T-helper 2 cell (primary cell): ENCODE measurements at regions not wholly inside any gene's neighbourhood (a gene's known extent, or its start where the extent isn't known, plus 50 kb on each side); places are given as distances from the start of the nearest gene placed in this dataset.
"Not testable (repeated sequence)": the region's sequence is repeated elsewhere in the genome, so short reads cannot be mapped to it uniquely, and the experiment has no call there.

Experiments used
- DNase-seq, 5 experiments: peaks; one replicate each; pipeline versions ENCODE4 v3.0.0 to v3.0.0-alpha.2; 2012 to 2022

- no peak for DNase-seq
Observed at GRCh38 chr5:21024966-21025365, 1037.0 kb upstream of the CDH18 start.

GRCh38 chr5:21013237-21013636 is 1025.2 kb upstream of the CDH18 start:
- DNase-seq, result no peak

GRCh38 chr5:21007781-21008180 is 1019.8 kb upstream of the CDH18 start:
- no peak for DNase-seq

GRCh38 chr5:20988933-20989332 is 1000.9 kb upstream of the CDH18 start:
- not testable (repeated sequence) for DNase-seq

GRCh38 chr5:20985754-20986153 is 997.8 kb upstream of the CDH18 start:
- DNase-seq, result no peak

- no peak for DNase-seq
Observed at GRCh38 chr5:20974426-20974825, 986.4 kb upstream of the CDH18 start.

- no peak for DNase-seq
Observed at GRCh38 chr5:20972419-20972925, 984.5 kb upstream of the CDH18 start.

- DNase-seq, result no peak
Observed at GRCh38 chr5:20959347-20959746, 971.3 kb upstream of the CDH18 start.

GRCh38 chr5:20958641-20959040 is 970.6 kb upstream of the CDH18 start:
- DNase-seq, result no peak

- no peak for DNase-seq
Observed at GRCh38 chr5:20956134-20956533, 968.1 kb upstream of the CDH18 start.

GRCh38 chr5:20949636-20950035 is 961.6 kb upstream of the CDH18 start:
- no peak for DNase-seq

- DNase-seq, result not testable (repeated sequence)
Observed at GRCh38 chr5:20943183-20943971, 955.4 kb upstream of the CDH18 start.

GRCh38 chr5:20942603-20943002 is 954.6 kb upstream of the CDH18 start:
- DNase-seq, result not testable (repeated sequence)

GRCh38 chr5:20940786-20941185 is 952.8 kb upstream of the CDH18 start:
- DNase-seq, result not testable (repeated sequence)

GRCh38 chr5:20890936-20891335 is 902.9 kb upstream of the CDH18 start:
- not testable (repeated sequence) for DNase-seq

- DNase-seq, result not testable (repeated sequence)
Observed at GRCh38 chr5:20875726-20876125, 887.7 kb upstream of the CDH18 start.

- DNase-seq, result not testable (repeated sequence)
Observed at GRCh38 chr5:20865892-20866291, 877.9 kb upstream of the CDH18 start.

GRCh38 chr5:20833081-20833627 is 845.2 kb upstream of the CDH18 start:
- peak in 1 of 5 experiments; percentile 0 for DNase-seq

GRCh38 chr5:20832204-20833080 is 844.4 kb upstream of the CDH18 start:
- DNase-seq, result no peak

GRCh38 chr5:20825951-20826350 is 838.0 kb upstream of the CDH18 start:
- not testable (repeated sequence) for DNase-seq

- not testable (repeated sequence) for DNase-seq
Observed at GRCh38 chr5:20797216-20797615, 809.2 kb upstream of the CDH18 start.

GRCh38 chr5:20784755-20785154 is 796.8 kb upstream of the CDH18 start:
- not testable (repeated sequence) for DNase-seq

GRCh38 chr5:20783484-20783883 is 795.5 kb upstream of the CDH18 start:
- not testable (repeated sequence) for DNase-seq
